ENCODE measurements at regions not wholly inside any gene's neighbourhood (a gene's known extent, or its start where the extent isn't known, plus 50 kb on each side); places are given as distances from the start of the nearest gene placed in this dataset.

DNA sequence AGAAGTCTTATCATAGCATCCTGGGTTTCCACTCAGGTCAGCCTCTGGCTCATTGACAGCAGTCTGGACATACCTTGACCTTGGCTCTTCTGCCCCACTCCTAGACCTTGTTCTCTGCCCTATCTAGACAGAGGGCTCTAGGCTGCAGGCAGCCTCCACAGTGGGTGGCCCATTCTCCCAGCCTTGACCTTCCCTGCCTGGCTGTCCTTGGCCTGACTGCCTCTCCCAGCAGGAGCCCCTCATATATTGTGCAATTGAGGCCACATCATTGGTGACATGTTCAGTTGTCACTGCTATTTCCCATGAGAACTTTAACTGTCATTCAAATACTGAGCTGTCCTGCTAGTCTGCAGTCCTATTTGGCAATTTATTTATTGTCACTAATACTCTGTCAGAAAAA, 503.4 kb downstream of the PLXNA4 start:
- in situ Hi-C loops (cut with HindIII; ENCODE audit: low sequenced_read_pairs), result no loop called here

DNA sequence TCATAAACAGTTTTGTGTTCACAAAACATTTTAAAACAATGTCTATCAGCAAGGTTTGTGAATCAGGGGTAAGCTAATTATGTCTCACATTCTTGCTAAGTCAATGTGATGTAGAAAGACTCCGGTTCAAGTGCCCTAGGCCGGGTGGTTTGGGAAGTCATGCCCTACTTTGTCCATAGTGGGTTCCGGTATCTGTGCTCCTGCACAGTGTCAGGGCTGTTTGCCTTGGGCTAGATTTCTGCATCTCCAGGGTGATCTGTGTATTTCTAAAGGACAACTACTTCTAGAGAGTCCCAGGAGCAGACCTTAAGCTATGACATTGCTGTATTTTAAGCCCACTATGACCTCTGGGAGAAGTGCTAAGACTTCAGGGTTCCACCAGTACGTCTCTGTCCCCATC, 504.1 kb downstream of the PLXNA4 start:
- in situ Hi-C loops (cut with HindIII; ENCODE audit: low sequenced_read_pairs), result no loop called here

GRCh38 chr7:132069306-132069705, 507.0 kb downstream of the PLXNA4 start:
- in situ Hi-C loops (cut with HindIII; ENCODE audit: low sequenced_read_pairs), result no loop called here

GRCh38 chr7:132066761-132067171, 509.5 kb downstream of the PLXNA4 start:
- in situ Hi-C loops (cut with HindIII; ENCODE audit: low sequenced_read_pairs), result no loop called here

DNA sequence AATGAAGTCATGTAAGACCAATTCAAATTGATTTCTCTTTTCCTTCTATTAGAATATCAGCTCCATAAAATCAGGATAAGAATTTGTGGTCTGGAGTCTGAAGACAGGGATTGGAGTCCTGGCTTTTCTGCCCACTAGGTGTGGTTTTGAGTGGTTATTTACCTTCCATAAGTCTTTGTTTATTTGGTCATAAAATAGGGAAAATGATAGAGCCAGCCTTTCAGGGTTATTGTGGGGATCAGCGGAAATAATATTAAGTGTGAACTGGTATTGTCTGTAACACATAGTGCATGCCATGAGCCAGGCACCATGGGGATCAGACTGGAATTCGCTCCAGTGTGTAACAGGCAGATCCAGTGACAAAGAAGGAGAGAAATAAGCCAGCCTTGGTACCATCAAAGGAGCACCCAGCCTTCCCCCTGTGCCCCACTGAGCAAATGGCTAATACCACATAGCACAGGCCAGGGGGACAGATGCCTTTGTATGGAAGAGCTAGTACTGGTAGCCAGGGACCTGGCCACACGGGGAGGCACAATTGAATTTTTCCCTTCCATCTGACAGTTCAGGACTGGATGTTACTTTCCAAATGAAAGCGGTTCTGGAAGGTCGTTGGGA, 509.7 kb upstream of the PODXL start:
- in situ Hi-C loops (cut with HindIII; ENCODE audit: low sequenced_read_pairs), result no loop called here

- in situ Hi-C loops (cut with HindIII; ENCODE audit: low sequenced_read_pairs), result no loop called here
Observed at GRCh38 chr7:132065193-132065988, 509.0 kb upstream of the PODXL start.

DNA sequence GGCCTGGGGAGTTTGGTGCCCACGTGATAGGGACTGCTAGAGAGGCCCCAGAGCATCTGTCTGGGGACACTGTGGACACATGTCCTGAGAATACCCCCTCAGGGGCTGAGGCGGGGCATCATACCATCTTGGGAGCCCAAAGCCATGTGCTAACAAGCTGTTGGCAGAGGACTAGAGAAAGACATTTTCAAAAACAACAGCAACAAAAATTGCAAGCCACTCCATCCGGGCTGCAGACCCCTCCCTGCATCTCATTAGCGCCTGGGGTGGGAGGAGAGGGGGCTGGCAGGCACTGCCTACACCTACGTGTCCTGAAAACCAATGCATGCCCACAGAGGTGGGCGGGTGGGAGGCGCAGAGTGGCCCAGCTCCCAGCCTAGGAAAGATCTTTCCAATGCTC, 507.4 kb upstream of the PODXL start:
- in situ Hi-C loops (cut with HindIII; ENCODE audit: low sequenced_read_pairs), result no loop called here

GRCh38 chr7:132061937-132062336, 505.5 kb upstream of the PODXL start:
- in situ Hi-C loops (cut with HindIII; ENCODE audit: low sequenced_read_pairs), result no loop called here

DNA sequence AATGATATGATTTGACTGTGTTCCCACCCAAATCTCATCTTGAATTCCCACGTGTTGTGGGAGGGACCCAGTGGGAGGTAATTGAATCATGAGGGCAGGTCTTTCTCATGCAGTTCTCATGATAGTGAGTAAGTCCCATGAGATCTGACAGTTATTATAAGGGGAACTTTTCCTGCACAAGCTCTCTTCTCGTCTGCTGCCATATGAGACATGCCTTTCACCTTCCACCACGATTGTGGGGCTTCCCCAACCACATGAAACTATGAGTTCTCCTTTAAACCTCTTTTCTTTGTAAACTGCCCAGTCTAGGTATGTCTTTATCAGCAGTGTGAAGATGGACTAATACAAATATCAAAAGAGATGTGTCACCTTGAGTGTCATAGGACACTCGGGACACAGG, 502.7 kb upstream of the PODXL start:
- in situ Hi-C loops (cut with HindIII; ENCODE audit: low sequenced_read_pairs), result no loop called here

- in situ Hi-C loops (cut with HindIII; ENCODE audit: low sequenced_read_pairs), result no loop called here
Observed at GRCh38 chr7:132055336-132056120, 499.1 kb upstream of the PODXL start.

DNA sequence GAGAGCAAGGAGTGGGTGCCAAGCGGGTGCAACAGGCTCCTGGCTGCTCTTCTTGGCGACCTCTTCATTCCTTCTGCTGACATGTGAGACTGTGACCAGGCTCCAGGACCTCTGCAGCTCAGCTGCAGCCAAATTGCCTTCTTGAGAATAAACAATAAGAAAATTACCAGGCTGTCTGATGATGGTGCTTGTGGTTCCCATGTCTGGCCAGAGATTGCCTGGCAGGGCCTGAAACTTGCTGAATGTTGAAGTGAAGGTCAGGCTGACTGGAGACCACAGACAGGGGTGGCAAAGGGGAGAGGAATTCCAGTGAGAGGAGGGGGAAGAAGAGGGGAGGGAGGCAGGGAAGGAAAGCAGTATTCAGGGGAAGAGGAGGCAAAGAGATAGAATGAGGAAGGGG, 497.4 kb upstream of the PODXL start:
- in situ Hi-C loops (cut with HindIII; ENCODE audit: low sequenced_read_pairs), result no loop called here

GRCh38 chr7:132051311-132051710, 494.9 kb upstream of the PODXL start:
- in situ Hi-C loops (cut with HindIII; ENCODE audit: low sequenced_read_pairs), result no loop called here

DNA sequence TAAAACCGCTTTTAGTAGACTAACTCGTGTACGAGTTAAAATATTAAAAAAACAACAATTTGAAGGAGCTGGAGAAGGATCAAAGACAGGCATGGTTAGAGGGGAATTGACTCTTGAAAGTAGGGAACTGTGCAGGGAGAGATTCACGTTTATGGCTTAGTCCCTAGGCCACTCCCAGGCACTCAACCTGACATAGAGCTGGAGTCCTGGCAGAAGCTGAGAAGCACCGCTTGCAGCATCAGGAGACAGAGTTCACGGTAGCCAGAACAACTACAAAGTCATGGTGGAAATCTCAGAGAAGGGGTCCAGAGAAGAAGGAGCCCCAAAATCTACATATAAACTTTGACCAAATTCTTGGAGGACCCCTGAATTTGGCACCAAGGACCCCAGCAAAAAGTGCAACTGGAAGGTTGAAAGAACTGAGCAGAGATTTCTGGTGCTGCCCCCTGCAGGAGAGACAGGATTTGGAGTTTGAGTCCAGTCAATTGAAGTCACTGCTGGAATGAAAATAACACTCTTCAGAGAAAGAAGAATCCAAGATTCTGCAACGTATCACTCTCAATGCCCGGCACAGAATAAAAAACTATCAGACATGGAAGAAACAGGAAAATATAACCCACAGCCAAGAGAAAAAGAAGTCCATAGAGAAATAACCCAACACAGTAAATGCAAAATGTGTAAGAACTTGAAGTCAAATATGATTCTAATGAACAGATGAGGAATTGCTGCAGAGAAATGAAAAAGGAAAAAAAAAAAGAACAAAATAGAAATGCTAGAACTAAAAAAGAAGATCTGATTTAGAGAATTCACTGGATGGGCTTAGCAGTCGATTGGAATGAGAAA, 493.3 kb upstream of the PODXL start:
- in situ Hi-C loops (cut with HindIII; ENCODE audit: low sequenced_read_pairs), result no loop called here

- in situ Hi-C loops (cut with HindIII; ENCODE audit: low sequenced_read_pairs), result no loop called here
Observed at GRCh38 chr7:132045481-132045980, 489.1 kb upstream of the PODXL start.

- in situ Hi-C loops (cut with HindIII; ENCODE audit: low sequenced_read_pairs), result no loop called here
Observed at GRCh38 chr7:132045002-132045401, 488.6 kb upstream of the PODXL start.

DNA sequence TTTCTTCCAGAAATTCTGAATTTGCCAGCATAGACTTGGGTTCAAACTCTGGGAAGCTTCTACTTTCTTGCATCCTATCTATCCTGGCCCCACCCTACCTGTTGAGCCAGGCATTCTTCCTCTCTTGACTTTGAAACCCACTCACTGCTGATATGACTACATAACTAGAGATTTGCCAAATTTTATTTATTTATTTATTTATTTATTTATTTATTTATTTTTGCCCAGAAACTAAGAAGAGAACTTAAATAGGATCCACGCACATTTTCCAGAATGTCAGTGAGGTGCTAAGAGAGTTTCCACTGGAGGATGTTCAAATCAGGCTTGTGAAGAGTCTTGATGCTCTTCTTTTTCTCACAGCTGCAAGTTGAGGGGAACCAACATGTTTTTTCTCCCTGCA, 487.8 kb upstream of the PODXL start:
- in situ Hi-C loops (cut with HindIII; ENCODE audit: low sequenced_read_pairs), result no loop called here

DNA sequence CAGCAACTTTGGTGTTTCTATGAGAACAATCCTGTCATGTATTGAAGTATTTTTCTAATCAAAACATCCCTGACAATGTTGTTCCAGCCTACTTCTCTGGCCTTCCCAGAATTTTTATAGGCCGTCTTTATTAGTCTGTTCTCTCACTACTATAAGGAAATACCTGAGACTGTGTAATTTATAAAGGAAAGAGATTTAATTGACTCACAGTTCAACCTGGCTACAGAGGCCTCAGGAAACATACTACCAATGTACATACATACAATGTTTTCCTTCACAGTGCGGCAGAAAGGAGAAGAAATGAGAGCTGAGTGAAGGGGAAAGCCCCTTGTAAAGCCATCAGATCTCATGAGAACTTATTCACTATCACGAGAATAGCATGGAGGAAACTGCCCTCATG, 484.7 kb upstream of the PODXL start:
- in situ Hi-C loops (cut with HindIII; ENCODE audit: low sequenced_read_pairs), result no loop called here

- in situ Hi-C loops (cut with HindIII; ENCODE audit: low sequenced_read_pairs), result no loop called here
Observed at GRCh38 chr7:132035517-132036362, 479.3 kb upstream of the PODXL start.

- in situ Hi-C loops (cut with HindIII; ENCODE audit: low sequenced_read_pairs), result no loop called here
Observed at GRCh38 chr7:132034748-132035416, 478.5 kb upstream of the PODXL start.
